ENCODE measurements at regions not wholly inside any gene's neighbourhood (a gene's known extent, or its start where the extent isn't known, plus 50 kb on each side); places are given as distances from the start of the nearest gene placed in this dataset.

- intact Hi-C loops (cut with DNase I; ENCODE audit: low total_unique reads) (no loop called here), in situ Hi-C loops (cut with MboI; ENCODE audit: low sequenced_read_pairs in 4 of 4) (no loop called here)
- TF ChIP-seq POLR2A (IDR thresholded peaks at IDR 0.05): no peak
- TF ChIP-seq, protein P1, sequence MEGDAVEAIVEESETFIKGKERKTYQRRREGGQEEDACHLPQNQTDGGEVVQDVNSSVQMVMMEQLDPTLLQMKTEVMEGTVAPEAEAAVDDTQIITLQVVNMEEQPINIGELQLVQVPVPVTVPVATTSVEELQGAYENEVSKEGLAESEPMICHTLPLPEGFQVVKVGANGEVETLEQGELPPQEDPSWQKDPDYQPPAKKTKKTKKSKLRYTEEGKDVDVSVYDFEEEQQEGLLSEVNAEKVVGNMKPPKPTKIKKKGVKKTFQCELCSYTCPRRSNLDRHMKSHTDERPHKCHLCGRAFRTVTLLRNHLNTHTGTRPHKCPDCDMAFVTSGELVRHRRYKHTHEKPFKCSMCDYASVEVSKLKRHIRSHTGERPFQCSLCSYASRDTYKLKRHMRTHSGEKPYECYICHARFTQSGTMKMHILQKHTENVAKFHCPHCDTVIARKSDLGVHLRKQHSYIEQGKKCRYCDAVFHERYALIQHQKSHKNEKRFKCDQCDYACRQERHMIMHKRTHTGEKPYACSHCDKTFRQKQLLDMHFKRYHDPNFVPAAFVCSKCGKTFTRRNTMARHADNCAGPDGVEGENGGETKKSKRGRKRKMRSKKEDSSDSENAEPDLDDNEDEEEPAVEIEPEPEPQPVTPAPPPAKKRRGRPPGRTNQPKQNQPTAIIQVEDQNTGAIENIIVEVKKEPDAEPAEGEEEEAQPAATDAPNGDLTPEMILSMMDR (IDR thresholded peaks at IDR 0.05 in 4 of 5, conservative IDR thresholded peaks at IDR 0.05 in 1 of 5): no peak
- Histone ChIP-seq H3K27me3 (no peaks in the 10 kb centered on the region), H3K36me3 (no peaks in the 10 kb centered on the region), H3K9me3 (no peaks in the 10 kb centered on the region), H3K4me1 (no peaks in the 10 kb centered on the region), H3K27ac (no peak overlapping the region), H3K4me3 (no peak overlapping the region)
- ATAC-seq (no peak), DNase-seq (no peak)
Measured at GRCh38 chr10:118903691-118904090, 125.8 kb upstream of the NANOS1 start.

DNA sequence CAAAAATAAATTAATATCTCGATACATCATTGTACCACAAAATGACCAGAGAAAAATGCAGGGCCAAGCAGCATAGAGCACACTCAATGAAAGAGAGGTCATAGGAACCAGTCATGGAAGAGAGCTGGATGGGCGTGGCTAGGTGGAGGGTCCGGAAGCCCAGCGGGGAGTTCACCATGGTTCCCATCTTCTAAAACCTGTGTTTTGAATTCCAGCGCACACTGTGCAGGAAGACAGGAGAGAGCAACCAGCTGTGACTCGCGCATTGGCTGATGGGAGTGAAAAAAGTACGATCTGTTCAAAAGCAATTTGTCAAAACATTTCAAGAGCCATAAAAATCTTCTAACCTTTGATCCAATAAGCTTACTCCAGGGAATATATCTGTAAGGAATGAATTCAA, 125.2 kb upstream of the NANOS1 start:
- DNase-seq (no peak), ATAC-seq (no peak)
- Histone ChIP-seq H3K36me3 (no peaks in the 10 kb centered on the region), H3K27me3 (no peaks in the 10 kb centered on the region), H3K9me3 (no peaks in the 10 kb centered on the region), H3K4me3 (no peak overlapping the region), H3K27ac (no peak overlapping the region), H3K4me1 (no peaks in the 10 kb centered on the region)
- intact Hi-C loops (cut with DNase I; ENCODE audit: low total_unique reads) (no loop called here), in situ Hi-C loops (cut with MboI; ENCODE audit: low sequenced_read_pairs in 4 of 4) (no loop called here)
- no peak for TF ChIP-seq POLR2A (IDR thresholded peaks at IDR 0.05)
- TF ChIP-seq, protein P1 (IDR thresholded peaks at IDR 0.05 in 4 of 5, conservative IDR thresholded peaks at IDR 0.05 in 1 of 5): no peak

GRCh38 chr10:118907051-118907450, 122.5 kb upstream of the NANOS1 start:
- in situ Hi-C loops (cut with MboI; ENCODE audit: low sequenced_read_pairs in 4 of 4) (no loop called here), intact Hi-C loops (cut with DNase I; ENCODE audit: low total_unique reads) (no loop called here)
- Histone ChIP-seq H3K4me1 (no peaks in the 10 kb centered on the region), H3K36me3 (no peaks in the 10 kb centered on the region), H3K27me3 (no peaks in the 10 kb centered on the region), H3K9me3 (no peaks in the 10 kb centered on the region), H3K27ac (no peak overlapping the region), H3K4me3 (no peak overlapping the region)
- TF ChIP-seq, protein P1 (IDR thresholded peaks at IDR 0.05 in 4 of 5, conservative IDR thresholded peaks at IDR 0.05 in 1 of 5): no peak
- no peak for TF ChIP-seq POLR2A (IDR thresholded peaks at IDR 0.05)
- DNase-seq (no peak), ATAC-seq (no peak)

- peaks cover 0 to 7% of the 10 kb centered on the region in 2 donors for H3K4me1 ChIP-seq
- H3K4me3 ChIP-seq: no peak overlapping the region
- no peaks in the 10 kb centered on the region for H3K27me3 ChIP-seq
- no peaks in the 10 kb centered on the region for H3K9me3 ChIP-seq
- intact Hi-C loops (cut with DNase I; ENCODE audit: low total_unique reads): no loop called here
- TF ChIP-seq, protein P1 (IDR thresholded peaks at IDR 0.05 in 4 of 5, conservative IDR thresholded peaks at IDR 0.05 in 1 of 5): no peak
- no peak for TF ChIP-seq POLR2A (IDR thresholded peaks at IDR 0.05)
- H3K27ac ChIP-seq: no peak overlapping the region
- ATAC-seq (no peak), DNase-seq (no peak)
- in situ Hi-C loops (cut with MboI; ENCODE audit: low sequenced_read_pairs in 4 of 4): no loop called here
- H3K36me3 ChIP-seq: no peaks in the 10 kb centered on the region
Measured at GRCh38 chr10:118908557-118909256, 120.8 kb upstream of the NANOS1 start.

DNA sequence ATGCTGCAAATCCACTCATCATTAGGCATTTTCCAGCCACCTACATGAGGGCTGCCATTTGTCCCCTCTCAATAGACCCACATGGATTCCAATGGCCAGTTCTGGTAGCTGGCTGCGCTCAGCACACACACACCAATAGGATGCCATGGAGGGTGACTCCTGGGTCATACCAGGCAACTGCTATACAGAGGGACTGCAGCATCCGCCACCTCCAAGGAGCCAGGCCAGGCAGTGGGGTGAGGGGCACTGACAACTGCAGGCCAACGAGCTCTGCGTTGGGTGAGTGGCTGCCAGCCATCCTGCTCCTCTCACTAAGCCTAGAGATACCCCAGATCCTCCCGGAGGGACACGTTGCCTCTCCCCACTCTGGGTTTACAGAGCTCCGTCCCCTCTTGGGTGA, 118.8 kb upstream of the NANOS1 start:
- in situ Hi-C loops (cut with MboI; ENCODE audit: low sequenced_read_pairs in 4 of 4): no loop called here
- Histone ChIP-seq H3K9me3 (no peaks in the 10 kb centered on the region), H3K4me3 (no peak overlapping the region), H3K27ac (no peak overlapping the region), H3K27me3 (no peaks in the 10 kb centered on the region), H3K36me3 (no peaks in the 10 kb centered on the region), H3K4me1 (peaks cover 0 to 7% of the 10 kb centered on the region in 2 donors)
- no peak for ATAC-seq
- no peak for DNase-seq
- TF ChIP-seq POLR2A (IDR thresholded peaks at IDR 0.05): no peak
- TF ChIP-seq, protein P1 (IDR thresholded peaks at IDR 0.05 in 4 of 5, conservative IDR thresholded peaks at IDR 0.05 in 1 of 5): no peak
- intact Hi-C loops (cut with DNase I; ENCODE audit: low total_unique reads): no loop called here

Measured in gastrocnemius medialis (tissue), 4 donors.